ENCODE measurements at regions not wholly inside any gene's neighbourhood (a gene's known extent, or its start where the extent isn't known, plus 50 kb on each side); places are given as distances from the start of the nearest gene placed in this dataset.
A peak's percentile ranks its signal among the peaks of the same experiment; 100 is the strongest.

DNA sequence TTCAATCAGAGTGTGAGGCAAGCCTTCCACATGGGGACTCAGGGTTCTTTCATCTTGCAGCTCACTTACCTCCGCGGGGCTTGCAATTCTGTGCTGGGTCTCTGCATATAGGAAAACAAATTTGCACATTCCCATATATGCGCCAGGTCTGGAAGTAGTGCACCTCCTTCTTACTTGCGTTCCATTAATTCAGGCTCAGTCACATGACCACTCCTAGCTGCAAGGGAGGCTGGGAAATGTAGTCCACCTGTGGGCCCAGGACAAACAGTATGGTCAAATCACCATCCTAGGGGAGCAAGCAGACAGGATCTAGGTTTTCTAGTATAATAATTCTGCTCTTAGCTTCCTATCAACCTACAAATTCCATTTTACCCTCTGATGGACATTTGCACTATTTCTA is 160.4 kb downstream of the AACS start:
- no peak for DNase-seq (ENCODE audit: low spot score)

DNA sequence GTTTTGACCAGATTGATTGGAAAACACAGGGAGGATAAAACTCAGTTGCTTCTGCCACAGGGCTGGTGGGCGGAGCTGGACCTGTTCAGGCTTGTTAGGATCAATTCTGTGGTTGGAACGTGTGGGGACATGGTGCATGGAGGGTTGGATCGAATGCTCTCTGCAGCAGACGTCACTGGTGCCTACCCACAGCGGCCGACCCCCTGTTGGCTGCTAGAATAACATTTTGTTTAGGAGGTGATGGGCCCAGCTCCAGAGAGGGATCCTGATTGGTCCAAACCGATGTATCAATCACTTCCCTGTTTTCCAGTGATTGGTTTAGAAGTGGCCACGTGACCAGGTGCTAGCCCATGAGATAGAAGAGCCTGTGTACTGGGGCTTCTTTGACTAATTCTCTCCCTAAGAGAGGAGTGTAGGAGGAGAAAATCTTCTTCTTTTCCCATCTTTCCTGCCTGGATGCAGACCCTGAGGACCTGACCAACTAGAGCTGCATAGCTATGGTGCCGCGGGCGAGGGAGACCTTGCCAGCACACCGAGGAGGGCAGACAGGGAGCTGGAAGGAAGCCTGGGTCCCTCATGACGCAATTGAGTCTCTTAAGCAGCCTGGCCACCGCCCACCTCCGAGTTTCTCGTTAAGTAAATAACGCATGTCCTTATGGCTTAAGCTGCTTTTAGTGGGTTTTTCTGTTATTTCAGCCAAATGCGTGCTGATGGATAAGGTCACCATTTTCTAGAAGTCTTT is 163.5 kb downstream of the AACS start:
- no peak for DNase-seq (ENCODE audit: low spot score)

DNA sequence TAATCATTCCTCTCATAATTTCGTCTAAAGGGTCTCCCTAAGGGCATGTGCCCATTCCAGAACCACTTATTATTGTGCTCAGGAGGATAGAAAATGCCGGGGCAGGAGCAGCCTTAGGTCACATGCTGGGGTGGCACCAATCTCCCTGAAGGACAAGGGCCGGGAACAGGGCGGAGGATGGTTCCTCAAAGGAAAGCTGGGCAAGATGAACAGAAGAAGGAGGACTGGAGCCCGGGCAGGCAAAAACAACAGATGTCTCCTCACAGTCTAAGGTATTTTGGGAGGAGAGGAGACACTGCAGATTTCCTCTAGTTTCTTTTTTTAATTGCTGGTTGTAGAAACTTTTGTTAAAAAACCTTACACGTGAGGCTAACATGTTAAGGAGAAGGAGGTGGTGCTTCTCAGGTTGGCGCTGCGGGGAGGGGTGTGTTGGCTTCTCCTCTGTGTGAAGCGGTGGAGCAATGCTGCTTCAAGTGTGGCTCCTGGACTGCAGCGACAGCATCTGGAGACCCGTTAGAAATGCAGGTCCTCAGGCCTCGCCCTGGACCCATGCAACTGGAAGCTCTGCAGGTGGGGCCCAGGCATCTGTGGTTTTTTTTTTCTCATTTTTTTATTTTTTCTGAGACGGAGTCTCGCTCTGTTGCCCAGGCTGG is 164.8 kb downstream of the AACS start:
- no peak for DNase-seq (ENCODE audit: low spot score)

DNA sequence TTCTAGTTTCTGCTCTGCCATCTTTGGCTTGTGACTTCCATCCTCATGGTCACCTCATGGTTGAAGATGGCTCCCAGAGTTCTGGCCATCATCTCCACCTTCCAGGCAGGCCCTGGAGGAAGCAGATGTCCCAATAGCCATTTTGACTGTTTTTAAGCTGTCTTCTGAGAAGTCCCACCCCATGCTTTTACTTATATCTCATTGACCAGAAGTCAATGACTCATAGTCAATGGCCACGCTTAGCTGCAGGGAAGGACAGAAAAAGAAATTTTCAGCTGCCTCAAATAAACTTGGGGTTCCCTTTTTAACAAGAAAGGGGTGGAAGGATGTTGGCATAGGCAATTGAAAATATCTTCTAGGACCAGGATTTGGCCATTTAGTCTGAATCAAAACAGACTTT is 168.1 kb downstream of the AACS start:
- no peak for DNase-seq (ENCODE audit: low spot score)

DNA sequence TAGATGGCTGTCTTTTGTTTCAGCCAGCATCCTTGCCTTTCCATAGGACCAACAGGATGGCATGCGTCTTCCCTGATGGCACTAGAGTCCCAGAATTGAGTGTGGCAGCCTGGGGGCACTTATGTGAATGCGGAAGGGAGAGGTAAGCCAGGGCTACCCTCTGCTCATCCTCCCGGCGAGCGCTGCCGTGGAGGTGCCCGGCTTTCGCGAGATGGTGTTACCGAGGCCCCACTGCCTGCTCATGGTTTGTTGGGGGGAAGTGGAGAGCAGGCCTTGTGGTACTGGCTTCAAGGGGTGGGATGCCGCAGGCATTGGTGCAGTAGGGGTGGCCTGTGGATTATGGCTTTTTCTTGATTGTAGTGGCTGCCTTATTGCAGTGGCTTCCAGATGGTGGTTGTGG is 174.3 kb downstream of the AACS start:
- no peak for DNase-seq (ENCODE audit: low spot score)

DNA sequence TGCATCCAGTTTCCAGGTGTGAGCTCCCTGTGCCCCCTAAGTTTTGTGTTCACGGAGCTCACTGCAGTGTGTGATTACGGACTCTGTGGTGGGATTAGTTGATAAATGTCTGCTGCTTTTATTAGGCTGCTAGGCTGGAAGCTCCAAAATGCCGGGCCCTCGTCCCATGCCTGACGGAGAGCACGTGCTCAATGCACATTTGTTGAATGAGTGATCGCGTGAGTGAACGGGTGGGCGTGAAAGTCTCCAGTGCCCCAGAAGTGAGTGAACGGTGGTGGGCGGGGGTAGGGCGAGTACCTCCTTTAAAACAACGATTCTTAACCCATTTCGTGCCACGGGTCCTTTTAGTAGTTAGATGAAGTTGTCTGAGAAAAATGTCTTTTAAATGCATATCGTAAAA is 175.5 kb downstream of the AACS start:
- no peak for DNase-seq (ENCODE audit: low spot score)

DNA sequence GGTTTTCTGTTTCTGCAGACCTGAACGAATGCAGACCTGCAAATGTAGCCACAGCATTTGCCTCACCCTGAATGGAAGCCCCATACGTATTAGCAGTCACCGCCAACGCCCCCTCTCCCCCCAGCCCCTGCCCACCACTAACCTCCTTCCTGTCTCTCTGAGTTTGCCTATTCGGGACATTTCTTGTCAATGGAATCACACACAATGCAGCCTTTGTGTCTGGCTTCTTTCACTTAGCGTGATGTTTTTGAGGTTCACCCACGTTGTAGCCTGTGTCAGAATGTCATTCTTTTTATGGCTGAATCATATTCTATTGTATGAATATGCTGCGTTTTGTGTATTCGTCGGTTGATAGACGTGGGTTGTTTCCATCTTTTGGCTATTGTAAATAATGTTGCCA is 178.6 kb downstream of the AACS start:
- no peak for DNase-seq (ENCODE audit: low spot score)

DNA sequence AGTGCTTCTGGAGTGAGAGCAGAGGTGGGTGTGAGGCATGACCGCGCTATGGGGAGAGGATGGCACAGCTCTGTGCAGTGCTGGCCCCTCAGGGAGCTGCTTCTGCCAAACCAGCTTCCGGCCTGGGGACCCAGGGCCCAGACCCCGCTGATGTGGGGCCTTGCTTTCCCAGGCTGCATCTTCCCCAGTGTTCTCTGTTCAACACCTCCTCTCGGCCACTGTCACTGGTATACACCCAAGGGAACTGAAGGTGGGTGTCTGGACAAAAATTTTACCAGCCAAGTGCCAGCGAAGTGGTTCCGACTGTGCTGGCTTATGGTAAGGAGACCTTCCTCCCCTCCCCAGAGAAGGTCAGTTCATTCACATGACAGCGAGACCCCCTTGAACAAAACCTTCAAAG is 179.1 kb downstream of the AACS start:
- no peak for DNase-seq (ENCODE audit: low spot score)

DNA sequence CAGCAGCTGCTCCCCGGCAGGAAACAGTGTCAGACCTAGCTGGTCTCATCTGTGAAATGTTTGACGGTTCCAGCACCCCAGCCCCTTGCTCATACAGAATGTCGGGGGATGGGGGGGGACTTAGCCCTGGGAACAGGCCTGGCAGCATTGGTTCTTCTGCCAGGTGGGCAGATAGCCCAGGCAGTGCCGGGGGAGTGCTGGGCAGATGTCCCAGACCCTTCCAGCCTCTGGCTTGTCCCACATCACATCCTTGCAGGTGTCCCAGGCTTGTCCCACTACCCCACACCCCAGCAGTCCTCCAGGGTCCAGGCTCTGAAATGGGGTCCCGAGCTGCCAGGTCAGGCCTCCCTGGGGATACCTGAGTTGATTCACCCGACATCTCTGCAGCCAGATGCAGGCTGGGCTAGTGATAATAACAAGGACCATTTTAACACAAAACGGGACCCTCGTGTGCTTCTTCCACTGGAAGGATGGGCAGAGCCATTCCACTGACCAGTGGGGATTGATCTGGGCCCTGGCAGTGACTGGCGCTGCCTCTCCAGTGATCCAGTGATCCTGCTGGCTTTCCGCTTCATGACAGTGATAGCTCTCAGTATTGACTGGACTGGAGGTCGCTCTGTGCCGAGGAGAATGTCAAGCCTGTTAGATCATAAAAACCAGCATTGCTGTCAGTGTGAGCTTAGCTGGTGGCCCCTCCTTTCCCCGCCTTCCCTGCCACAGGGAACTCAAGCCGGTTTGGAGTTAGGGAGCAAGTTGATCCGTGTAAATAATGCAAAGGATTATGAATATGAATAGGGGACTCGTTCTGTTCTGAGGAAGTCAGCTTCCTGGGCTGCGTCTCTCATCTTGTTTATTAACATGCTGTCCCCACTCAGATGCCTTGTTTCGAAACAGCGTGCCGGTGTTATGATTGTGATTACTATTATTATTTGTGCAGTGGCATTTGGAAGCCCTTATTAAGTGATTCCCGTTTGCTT is 180.6 kb downstream of the AACS start:
- peak; percentile 5 for DNase-seq (ENCODE audit: low spot score)

DNA sequence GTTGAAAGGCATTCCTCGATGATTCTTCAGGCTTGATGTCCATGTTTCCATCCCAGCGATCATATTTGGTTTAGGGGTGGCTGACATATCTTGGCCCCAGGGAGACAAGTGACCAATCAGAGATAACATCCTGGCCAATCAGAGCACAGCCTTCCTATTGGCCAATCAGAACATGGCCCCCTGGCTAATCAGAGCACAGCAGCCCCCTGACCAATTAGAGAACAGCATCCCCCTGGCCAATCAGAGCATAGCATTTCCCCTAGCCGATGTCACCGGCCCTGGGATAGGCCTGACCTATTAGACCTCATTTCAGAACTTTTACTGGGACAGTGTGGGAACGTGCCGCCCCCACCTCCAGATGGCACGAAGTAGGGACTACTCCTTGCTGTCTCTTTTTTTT is 182.2 kb downstream of the AACS start:
- DNase-seq (ENCODE audit: low spot score), result no peak

DNA sequence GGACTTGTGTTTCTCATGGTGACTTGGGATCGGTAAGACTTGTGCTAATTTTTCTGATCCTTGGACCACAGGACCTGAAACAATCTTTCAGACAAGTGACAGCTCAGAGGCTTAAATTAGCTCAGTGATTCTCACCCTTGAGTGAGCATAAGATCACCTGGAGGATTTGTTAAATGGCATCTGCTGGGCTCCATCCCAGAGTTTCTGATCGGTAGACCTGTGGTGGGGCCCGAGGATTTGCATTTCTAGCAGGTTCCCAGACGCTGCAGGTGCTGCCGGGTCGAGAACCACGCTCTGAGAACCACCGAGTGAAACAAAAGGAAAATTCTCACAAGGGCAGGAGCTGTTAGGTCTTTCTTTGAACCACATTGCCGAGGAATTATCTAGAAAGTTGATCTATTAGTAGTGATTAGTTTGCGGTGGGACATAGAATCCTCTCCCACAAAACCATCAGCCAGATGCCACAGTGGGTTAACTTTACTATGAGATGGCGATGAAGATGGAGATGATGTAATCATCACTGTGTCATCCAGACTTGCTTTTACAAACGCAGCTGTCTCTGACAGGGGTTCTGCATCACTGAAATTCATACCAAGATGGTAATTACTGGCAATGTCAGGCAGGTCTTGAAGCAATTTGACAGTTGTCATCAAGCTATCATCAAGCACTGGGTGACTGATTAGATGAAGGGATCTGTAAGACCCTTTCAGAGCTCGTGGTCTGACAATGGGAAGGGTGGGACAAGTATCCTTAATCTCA is 184.0 kb downstream of the AACS start:
- no peak for DNase-seq (ENCODE audit: low spot score)

DNA sequence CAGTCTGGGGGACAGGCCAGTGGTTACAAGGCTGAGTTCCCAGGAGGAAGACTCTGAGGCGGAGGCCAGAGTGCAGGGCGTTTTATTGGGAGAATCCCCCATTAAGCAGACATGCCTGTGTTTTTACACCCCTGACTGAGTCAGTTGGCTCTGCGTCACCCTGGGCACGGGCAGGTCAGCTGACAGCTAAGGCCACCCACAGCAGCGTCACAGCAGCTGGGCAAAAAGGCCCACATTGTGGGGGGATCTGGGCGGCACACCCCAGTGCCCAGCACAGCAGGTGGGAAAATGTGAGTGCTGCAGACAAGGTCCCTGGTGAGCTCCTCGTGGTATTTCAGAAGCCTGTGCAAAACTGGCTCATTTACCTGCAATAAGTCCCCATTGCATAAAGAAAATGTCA is 184.7 kb downstream of the AACS start:
- no peak for DNase-seq (ENCODE audit: low spot score)

DNA sequence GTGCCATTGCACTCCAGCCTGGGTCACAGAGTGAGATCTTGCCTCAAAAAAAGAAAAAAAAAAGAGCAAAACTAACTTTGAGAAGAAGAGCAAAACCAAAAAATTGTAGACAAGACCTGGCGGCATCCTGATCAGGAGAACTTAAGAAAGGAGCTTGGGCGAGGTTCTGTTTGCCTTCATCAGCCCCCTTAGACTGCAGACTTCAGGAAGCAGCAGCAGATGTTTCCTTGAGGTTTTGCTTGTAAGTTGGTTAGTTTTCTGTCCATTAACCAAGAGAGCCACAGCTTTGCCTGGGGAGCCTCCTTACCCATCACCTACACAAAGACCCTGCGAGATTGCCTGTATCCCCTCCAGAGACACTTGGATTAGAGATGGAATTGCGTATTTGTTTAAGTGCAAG is 189.0 kb downstream of the AACS start:
- DNase-seq (ENCODE audit: low spot score), result no peak

DNA sequence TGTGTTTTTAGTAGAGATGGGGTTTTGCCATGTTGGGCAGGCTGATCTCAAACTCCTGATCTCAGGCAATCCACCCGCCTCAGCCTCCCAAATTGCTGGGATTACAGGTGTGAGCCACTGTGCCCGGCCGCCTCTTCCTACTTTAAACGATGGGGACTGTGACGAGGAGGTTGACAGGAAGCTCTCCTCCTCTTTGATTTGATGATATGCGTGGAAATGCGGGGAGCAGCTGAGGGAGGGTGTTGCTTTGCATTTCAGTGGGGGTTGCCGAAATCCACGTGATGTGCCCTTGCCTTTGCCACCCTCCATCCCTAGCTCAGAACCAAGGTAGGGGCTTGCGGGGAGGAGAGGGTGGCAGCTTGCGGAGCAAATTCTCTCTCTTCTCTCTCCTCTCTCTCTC is 189.6 kb downstream of the AACS start:
- DNase-seq (ENCODE audit: low spot score), result no peak

DNA sequence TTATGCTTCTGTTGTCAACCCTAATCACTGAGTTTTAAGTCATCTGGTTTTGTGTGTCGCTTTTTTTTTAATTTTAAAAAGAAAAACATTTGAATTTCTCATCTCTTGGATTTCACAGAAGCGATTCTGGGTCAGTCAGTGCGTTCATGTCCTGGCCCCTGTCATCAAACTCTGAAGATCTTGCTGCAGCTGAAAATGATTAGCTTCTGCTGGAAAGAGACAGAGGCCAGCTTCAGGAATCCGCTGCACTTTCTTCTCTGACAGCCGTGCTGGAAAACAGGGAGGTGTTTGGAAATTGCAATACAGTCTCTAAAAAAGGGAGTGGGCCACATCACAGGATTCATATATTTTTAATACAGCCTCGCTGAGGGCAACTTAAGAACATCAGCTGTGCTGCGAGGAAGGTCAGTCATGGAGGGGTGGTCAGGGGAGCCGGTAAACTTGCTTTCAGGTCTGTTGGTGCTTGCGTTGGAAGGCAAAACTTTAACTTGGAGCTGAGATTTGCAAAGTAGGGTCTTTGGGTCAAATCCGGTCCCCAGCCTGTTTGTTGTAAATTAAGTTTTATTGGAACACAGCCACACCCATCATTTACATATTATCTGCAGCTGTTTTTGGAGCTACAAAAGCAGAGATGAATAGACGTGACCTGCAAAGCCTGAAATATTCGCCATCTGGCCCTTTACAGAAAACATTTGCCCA is 190.8 kb downstream of the AACS start:
- DNase-seq (ENCODE audit: low spot score), result no peak

DNA sequence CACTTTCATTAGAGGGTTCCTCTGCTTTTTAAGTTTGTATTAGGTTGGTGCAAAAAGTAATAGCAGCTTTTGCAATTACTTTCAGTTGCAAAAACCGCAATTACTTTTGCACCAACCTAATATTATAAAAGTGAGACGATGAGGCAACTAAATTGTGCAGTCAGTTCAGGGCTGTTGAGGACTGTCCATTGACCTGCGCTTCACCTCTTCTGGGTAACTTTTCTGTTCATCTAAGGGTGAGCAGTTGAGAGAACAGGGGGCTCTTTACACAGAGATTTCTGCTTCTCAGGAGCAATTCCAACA is 191.3 kb downstream of the AACS start:
- no peak for DNase-seq (ENCODE audit: low spot score)

DNA sequence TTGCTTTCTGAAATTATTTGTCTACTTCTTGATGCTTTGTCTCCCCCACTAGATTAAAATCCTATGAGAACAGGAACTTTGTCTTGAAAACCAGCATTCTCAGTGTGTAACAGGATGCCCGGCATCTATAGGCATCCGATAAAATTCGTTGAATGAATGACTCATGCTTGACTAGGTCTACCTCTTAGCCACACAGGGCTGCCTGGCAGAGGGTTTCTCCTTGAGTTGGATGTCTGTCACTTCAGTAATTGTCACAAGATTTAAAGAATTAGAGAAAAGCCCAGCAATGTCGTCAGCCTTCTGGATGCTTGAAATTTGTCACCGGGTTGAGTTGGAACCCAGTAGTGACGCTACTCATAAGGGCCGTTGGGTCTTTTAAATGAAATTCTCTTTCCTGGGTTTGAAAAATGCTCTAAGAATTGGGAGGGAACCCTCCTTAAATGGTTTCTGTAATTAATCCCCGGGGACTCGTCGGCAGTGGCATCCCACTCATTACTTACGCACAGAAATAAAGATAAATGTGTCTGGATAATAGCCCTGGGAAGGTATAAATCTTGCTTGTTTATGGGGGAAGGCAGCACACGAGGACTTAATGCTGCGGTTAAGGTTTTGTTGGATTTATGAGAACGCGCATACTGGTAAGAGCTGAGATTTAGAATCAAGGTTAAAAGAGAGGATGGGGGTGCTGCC is 194.1 kb downstream of the AACS start:
- DNase-seq (ENCODE audit: low spot score), result no peak

DNA sequence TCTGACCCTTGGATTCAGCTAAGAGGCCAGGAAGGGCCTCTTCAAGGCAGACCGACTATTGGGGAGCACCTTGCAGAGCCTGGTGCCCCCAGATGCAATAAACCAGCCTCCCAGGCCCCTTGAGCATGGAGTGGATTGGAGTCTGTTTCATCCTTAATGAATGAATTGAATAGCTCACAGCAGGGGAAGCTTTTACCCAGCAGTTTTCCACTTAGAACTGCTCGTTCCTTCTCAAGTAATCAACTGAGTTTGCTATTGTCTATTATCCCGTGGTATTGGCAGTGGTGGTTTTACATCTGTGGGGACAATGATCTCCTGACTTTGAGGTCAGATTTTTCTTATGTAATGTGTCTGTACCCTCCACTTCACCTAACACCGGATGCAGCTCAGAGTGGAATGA is 197.6 kb downstream of the AACS start:
- DNase-seq (ENCODE audit: low spot score), result no peak

DNA sequence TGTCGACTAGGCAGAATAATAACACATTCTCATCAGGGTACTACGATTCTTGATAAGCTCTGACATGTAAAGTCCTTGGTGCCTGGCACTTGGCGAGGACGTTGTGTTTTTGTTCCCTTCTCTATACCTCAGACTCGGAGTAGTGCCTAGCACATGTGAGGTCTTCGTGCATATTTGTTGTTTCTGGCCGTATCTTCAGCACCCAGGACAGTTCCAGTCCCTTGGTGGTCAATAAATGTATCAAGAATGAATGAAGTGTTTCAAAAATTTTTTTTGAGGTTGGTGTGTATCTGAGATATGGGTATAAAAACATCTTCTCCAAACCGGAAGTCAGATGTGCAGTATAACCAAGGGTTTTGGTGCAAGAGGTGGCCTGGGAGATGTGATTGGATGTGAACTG is 198.2 kb downstream of the AACS start:
- no peak for DNase-seq (ENCODE audit: low spot score)

DNA sequence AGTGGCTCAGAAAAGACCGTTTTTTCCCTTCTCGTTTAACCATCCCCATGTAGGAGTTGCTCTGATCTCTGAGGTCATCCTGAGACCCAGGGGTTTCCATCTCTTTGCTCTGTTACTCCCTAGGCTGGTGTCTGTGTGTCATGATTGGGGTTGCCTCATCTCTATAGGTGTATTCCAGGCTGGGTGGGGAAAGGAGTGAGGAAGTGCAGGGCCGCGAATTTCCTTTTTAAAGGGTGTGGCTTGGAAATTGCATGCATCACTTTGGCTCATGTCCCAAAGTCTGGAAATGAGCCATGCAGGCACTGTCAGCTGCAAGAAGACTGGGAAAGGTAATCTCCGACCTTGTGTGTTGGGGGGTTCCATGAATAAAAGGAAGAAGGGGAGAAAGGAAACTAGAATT is 201.9 kb downstream of the AACS start:
- no peak for DNase-seq (ENCODE audit: low spot score)

DNA sequence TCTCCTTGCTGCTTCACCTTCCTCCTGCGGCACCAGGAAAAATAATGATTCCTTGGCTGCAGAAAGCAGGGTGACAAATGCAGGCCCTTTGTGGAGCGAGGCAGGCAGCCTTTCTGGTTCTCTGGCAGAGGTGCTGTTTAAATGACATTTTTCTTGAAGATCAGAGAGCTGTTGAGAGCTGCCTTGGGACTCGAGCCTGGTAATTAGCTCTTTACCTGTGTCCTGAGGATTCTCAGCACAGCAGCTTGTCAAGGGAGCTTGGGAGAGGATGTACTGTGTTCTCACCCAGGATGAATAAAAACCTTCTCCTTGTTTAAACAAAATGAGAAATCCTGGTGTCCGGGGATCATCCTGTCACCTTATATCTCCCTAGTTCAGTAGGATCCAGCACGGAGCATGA is 204.0 kb downstream of the AACS start:
- DNase-seq (ENCODE audit: low spot score), result no peak

Data from cerebellar cortex (tissue), 1 donor.